NCI-H1092 (cell line): ENCODE measurements at regions not wholly inside any gene's neighbourhood (a gene's known extent, or its start where the extent isn't known, plus 50 kb on each side); places are given as distances from the start of the nearest gene placed in this dataset.
"Not testable (repeated sequence)": the region's sequence is repeated elsewhere in the genome, so short reads cannot be mapped to it uniquely, and the experiment has no call there.

Experiments
- DNase-seq: peaks from one replicate; lab custom pipeline; 2025; lab: John Stamatoyannopoulos, UW

- no peak for DNase-seq
These were observed 325.9 kb downstream of the SATB2 start for GRCh38 chr2:199131876-199132275.

GRCh38 chr2:199131136-199131655 lies 326.5 kb downstream of the SATB2 start:
- DNase-seq = no peak

GRCh38 chr2:199130501-199130900 lies 327.2 kb downstream of the SATB2 start:
- no peak for DNase-seq

- DNase-seq = no peak
These were observed 329.1 kb downstream of the SATB2 start for GRCh38 chr2:199128476-199129229.

GRCh38 chr2:199119796-199120195 lies 337.9 kb downstream of the SATB2 start:
- no peak for DNase-seq

GRCh38 chr2:199118673-199119112 lies 339.0 kb downstream of the SATB2 start:
- no peak for DNase-seq

GRCh38 chr2:199115169-199115568 lies 342.6 kb downstream of the SATB2 start:
- DNase-seq = no peak

GRCh38 chr2:199113111-199113510 lies 344.6 kb downstream of the SATB2 start:
- DNase-seq = no peak

- DNase-seq = no peak
These were observed 346.3 kb downstream of the SATB2 start for GRCh38 chr2:199111458-199111857.

- no peak for DNase-seq
These were observed 349.7 kb downstream of the SATB2 start for GRCh38 chr2:199108056-199108455.

GRCh38 chr2:199105826-199106225 lies 351.9 kb downstream of the SATB2 start:
- no peak for DNase-seq

- DNase-seq = no peak
These were observed 356.3 kb downstream of the SATB2 start for GRCh38 chr2:199101487-199101886.

GRCh38 chr2:199100326-199101110 lies 357.2 kb downstream of the SATB2 start:
- peak; percentile 9 for DNase-seq

- DNase-seq = no peak
These were observed 365.3 kb downstream of the SATB2 start for GRCh38 chr2:199092419-199092818.

- no peak for DNase-seq
These were observed 372.5 kb downstream of the SATB2 start for GRCh38 chr2:199085261-199085660.

- no peak for DNase-seq
These were observed 387.3 kb downstream of the SATB2 start for GRCh38 chr2:199070322-199070949.

- no peak for DNase-seq
These were observed 393.5 kb downstream of the SATB2 start for GRCh38 chr2:199064201-199064600.

- no peak for DNase-seq
These were observed 399.8 kb downstream of the SATB2 start for GRCh38 chr2:199057936-199058335.

- no peak for DNase-seq
These were observed 402.4 kb downstream of the SATB2 start for GRCh38 chr2:199055336-199055735.

GRCh38 chr2:199042660-199043379 lies 414.9 kb downstream of the SATB2 start:
- DNase-seq = no peak

GRCh38 chr2:199040522-199040921 lies 417.2 kb downstream of the SATB2 start:
- no peak for DNase-seq

- not testable (repeated sequence) for DNase-seq
These were observed 424.0 kb downstream of the SATB2 start for GRCh38 chr2:199033761-199034160.
